C4-2B (cell line): ENCODE measurements at regions not wholly inside any gene's neighbourhood (a gene's known extent, or its start where the extent isn't known, plus 50 kb on each side); places are given as distances from the start of the nearest gene placed in this dataset.

Source experiments
- H3K27ac ChIP-seq: fragments of 450-650 bp; 2 replicates; pipeline ENCODE4 v1.5.1; 2017
- ZFX ChIP-seq: fragments of 450-650 bp; IDR thresholded peaks from 2 replicates; pipeline ENCODE4 v1.6.1; 2017
- TF ChIP-seq, protein P1 (sequence below): fragments of 450-650 bp; conservative IDR thresholded peaks from 2 replicates; pipeline ENCODE4 v1.5.1; 2017; ENCODE audit warnings: mild to moderate bottlenecking

- TF ChIP-seq ZFX, result no peak
- TF ChIP-seq, protein P1, sequence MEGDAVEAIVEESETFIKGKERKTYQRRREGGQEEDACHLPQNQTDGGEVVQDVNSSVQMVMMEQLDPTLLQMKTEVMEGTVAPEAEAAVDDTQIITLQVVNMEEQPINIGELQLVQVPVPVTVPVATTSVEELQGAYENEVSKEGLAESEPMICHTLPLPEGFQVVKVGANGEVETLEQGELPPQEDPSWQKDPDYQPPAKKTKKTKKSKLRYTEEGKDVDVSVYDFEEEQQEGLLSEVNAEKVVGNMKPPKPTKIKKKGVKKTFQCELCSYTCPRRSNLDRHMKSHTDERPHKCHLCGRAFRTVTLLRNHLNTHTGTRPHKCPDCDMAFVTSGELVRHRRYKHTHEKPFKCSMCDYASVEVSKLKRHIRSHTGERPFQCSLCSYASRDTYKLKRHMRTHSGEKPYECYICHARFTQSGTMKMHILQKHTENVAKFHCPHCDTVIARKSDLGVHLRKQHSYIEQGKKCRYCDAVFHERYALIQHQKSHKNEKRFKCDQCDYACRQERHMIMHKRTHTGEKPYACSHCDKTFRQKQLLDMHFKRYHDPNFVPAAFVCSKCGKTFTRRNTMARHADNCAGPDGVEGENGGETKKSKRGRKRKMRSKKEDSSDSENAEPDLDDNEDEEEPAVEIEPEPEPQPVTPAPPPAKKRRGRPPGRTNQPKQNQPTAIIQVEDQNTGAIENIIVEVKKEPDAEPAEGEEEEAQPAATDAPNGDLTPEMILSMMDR, result no peak
- no peak overlapping the region for H3K27ac ChIP-seq
Observed at GRCh38 chr20:22775256-22775655, 190.9 kb upstream of the FOXA2 start.

GRCh38 chr20:22775671-22776139, 191.3 kb upstream of the FOXA2 start:
- no peak for TF ChIP-seq ZFX
- TF ChIP-seq, protein P1, result no peak
- H3K27ac ChIP-seq, result no peak overlapping the region

DNA sequence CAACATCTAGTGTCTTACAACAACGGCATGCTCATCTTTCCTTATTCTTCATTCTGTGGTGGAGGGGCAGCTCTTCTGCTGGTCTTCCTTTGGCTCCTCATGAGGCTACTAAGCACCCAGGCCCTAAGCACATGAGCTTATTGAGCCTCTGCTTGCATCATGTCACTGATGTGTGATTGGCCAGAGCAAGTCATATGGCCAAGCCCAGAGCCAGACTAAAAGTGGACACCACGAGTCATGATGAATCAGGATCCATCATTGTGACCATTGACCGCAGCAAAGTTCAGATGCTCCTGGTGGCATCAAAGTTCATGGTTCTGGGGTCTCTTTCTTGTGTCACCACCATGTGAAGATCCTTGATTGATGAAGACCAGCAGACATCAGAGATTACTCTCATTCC, 192.0 kb upstream of the FOXA2 start:
- TF ChIP-seq, protein P1, result no peak
- TF ChIP-seq ZFX, result no peak
- no peak overlapping the region for H3K27ac ChIP-seq

GRCh38 chr20:22779878-22780277, 195.5 kb upstream of the FOXA2 start:
- TF ChIP-seq, protein P1, result no peak
- H3K27ac ChIP-seq, result no peak overlapping the region

DNA sequence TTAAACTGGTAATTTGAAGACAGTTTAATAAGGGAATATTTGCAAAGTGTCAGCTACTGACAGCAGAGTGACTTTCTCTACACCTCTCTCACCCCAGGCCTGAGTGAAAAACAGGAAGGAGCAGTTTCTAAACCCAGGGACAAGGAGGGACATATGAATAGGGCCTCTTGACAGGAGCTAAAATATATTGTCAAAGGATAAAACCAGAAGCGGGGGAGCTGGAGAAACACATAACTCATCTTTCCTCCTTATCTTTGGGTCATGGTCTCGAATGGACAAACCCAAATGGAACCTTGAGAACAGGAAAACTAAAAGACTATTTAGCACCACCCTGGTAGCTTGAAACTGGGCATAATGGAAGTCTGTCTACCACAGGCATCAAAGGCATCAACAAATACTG, 197.5 kb upstream of the FOXA2 start:
- TF ChIP-seq, protein P1, result no peak
- TF ChIP-seq ZFX, result no peak
- no peak overlapping the region for H3K27ac ChIP-seq

- TF ChIP-seq ZFX, result no peak
- TF ChIP-seq, protein P1, result no peak
- no peak overlapping the region for H3K27ac ChIP-seq
Observed at GRCh38 chr20:22789676-22790075, 205.3 kb upstream of the FOXA2 start.

- TF ChIP-seq, protein P1, result no peak
- TF ChIP-seq ZFX, result no peak
Observed at GRCh38 chr20:22791396-22791795, 207.0 kb upstream of the FOXA2 start.

More at GRCh38 chr20:22791396-22791795, 207.0 kb upstream of the FOXA2 start:
- H3K27ac ChIP-seq, result no peak overlapping the region
